KBM-7 (cell line): ENCODE measurements at regions not wholly inside any gene's neighbourhood (a gene's known extent, or its start where the extent isn't known, plus 50 kb on each side); places are given as distances from the start of the nearest gene placed in this dataset.

Experiments
- DNase-seq: peaks from one replicate; pipeline ENCODE4 v3.0.0-alpha.2; 2015
- in situ Hi-C: fragments of 300-500 bp; cut with MboI; formaldehyde crosslinking; loops from 2 replicates; pipeline ENCODE4 v1.14.3; 2020; ENCODE audit warnings: low sequenced_read_pairs, low pct_unique_long_range_greater_than_20kb, mixed read lengths

DNA sequence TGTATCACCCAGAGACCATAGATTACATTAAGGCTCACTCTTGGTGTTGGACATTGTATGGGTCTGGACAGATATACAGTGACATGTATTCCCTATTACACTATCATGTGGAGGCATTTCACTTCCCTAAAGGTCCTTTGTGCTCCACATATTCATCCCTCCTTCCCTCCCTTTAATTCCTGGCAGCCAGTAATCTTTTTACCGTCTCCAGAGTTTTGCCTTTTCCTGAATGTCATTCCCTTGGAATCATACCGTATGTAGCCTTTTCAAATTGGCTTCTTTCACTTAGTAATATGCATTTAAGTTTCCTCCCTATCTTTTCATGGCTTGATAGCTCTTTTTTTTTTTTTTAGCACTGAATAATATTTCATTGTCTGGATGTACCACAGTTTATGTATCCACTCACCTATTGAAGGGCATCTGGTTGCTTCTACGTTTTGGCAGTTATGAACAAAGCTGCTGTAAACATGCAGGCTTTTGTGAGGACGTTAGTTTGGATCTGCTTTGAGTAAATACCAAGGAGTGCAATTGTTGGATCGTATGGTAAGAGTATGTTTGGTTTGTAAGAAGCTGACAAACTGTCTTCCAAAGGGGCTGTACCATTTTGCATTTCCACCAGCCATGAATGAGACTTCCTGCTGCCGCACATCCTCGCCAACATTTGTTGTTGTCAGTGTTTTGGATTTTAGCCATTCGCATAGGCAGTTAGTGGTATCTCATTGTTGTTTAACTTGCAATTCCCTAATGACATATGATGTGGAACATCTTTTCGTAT is 122.1 kb upstream of the SMIM23 start:
- in situ Hi-C loops = no loop called here
- no peak for DNase-seq

DNA sequence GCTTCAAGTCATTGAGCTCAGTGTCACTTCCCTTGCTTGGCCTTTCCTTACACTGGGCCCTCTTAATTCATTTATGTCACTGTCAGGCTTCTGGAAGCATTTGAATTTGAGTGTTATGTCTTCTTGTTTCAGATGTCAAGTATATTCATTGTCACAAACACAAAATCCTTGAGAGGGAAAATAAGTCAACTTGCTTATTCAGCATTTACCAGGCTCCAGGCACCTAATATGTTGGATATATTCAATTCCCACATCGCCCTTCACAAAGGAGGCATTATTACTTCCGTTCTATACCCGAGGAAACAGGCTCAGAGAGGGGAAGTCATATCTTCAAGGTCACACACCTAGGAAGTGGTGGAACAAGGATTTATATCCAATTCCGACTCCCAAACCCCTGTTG is 121.1 kb upstream of the SMIM23 start:
- DNase-seq = no peak
- in situ Hi-C loops = no loop called here

DNA sequence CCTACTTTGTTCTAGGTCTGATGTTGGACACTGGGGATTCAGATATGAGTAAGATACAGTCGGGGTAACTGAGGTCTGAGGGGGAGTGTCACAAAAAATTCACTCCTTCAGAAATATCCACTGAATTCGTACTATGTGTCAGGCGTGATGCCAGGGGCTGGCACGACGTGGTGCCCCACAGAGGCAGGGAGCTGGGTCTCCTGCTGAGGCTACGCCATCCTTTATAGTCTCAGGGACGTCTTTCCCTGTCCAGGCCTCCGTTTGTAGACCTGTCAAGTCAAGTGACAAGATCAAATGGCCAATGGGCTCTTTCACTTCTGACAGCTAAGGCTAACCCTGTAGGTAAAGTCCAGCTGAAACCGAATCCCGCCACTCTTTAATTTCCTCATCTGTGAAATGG is 118.8 kb upstream of the SMIM23 start:
- in situ Hi-C loops = no loop called here
- no peak for DNase-seq

DNA sequence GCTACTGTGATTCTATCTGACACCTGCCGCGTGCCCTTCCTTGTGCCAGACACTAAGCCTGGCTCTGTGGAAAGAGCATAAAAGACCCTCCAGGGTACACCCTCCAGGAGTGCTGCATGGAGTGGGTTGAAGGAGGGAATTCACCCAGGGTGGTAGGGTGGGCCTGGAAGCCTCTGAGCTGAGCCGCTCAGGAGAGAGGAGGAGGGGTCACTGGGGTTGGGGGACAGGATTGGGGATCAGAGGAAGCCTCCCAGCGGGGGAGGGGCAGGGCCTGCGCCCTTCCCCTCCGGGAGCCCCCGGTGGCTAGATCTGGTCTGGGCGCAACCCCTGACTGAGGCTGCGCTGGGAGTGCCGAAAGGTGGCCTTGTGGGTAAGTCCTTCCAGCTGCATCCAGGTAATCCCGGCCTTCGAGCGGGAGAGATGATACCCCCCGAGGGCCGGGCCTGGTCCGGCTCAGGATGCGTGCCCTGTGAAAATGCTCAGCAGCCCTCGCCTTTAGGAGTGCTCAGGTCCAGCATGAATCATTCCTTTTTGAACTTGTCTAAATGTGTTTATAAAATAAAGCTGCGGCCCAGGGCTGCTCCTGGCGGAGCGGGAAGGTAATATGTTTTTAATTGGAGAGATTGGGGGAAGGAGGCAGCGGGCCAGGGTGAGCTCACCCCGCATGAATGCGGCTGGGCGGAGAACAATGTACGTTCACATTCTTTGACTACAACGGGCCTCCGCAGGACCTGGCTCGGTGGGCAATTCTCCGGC is 118.1 kb upstream of the SMIM23 start:
- in situ Hi-C loops = no loop called here
- no peak for DNase-seq

DNA sequence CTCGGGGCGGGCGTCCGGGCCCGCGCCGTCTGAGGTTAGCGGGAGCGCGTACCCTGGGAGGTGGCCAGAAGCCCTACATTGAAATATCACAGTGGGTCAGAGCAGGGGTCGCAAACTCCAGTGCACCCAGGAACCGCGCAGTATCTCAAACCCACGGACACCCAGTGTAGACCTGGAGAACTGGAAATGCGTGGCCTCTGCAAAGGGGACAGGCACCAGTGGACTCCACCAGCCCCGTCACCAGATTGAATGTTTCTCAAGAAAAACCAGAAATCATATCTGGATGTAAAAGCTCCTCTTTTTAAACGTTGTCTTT is 117.6 kb upstream of the SMIM23 start:
- no peak for DNase-seq
- in situ Hi-C loops = no loop called here

DNA sequence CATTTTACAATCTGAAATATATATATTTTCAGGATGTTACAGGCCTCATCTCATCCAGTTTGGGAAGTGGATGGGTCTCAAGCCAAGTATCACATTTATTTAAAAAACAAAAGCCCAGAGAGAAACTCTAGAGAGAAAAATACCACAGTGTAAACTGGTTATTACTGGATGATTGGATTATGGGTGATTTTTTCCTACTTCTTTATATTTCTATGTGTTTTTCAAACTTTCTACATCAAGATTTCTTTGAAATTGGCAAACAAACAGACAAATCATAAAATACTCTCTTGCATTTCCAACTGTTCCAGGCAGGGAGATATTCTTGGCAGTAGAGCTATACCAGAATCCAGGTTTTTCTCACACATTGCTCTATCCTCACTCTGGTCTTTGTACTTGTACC is 116.0 kb upstream of the SMIM23 start:
- in situ Hi-C loops = no loop called here
- DNase-seq = no peak

DNA sequence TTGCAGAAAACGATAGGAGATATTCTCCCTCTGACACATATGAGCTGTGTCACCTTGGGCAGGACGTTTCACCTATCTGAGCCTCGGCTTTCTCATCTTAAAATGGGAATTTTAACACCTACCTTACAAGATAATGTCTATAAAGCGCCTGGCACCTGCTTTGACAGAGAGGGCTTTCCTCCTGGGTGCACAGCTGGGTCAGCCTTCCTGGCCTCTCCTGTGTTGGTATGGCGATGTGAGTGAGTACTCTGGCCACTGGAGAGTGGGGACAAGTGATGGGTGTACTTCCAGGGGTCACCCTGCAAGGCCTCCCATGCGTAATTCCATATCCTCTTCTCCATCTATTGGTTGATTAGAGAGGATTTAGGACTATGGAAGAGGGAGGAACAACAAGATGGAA is 113.1 kb upstream of the SMIM23 start:
- in situ Hi-C loops = no loop called here

DNA sequence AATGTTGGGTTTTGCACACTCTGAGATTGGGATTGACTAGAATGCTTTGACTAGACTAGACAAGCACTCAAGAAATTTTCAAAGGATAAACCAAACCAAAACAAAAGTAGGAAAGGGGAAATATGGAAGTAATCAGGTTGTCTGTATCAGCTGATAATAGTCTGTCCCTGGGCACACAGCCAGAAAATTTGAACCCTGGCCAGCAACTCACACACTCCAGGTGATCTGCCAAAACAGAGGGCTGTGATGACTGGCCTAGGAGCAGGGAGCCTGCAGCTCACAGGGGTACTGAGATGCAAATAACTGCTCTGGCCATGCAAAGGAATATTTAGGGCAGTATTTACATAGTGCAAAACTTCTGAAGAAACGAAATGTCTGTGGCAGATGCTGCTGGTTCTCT is 112.3 kb upstream of the SMIM23 start:
- in situ Hi-C loops = no loop called here
- no peak for DNase-seq

More for the DNA sequence above, 113.1 kb upstream of the SMIM23 start:
- no peak for DNase-seq

DNA sequence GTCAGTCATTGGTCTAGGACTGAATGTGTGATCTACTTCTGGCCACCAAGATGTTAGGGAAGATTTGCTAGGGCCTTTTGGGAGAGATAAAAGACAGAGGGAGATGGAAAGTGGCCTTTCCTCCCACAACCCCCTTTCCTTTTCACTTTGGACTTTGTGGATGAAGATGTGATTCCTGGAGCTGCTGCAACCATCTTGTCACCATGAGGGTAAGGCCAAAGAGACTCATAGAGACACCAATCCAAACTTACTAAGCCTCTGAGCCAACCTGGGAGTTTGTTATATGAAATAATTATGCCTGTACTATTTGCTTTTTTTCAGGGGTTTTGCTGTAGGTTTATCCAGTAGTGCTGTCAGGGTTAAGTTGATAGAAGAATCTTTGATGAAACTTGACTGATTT is 111.8 kb upstream of the SMIM23 start:
- no peak for DNase-seq
- in situ Hi-C loops = no loop called here

DNA sequence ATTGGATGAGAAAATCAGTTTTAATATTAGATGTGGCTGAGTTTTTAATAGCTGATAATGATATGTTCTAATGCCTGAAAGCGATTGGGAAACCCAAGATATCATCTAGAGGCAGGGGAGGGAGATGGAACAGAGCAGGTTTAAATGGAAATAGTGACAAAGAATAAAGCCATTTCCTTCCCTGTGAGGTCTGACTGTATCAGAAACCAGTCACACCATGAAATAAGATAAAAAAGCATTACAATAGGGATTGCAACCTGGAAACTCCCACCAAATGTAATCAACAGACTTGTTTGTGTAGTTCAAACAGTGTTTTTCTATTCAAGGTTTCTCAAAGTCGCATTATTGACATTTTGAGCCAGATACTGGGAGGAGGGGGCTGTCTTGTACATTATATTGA is 110.1 kb upstream of the SMIM23 start:
- in situ Hi-C loops = no loop called here
- no peak for DNase-seq

DNA sequence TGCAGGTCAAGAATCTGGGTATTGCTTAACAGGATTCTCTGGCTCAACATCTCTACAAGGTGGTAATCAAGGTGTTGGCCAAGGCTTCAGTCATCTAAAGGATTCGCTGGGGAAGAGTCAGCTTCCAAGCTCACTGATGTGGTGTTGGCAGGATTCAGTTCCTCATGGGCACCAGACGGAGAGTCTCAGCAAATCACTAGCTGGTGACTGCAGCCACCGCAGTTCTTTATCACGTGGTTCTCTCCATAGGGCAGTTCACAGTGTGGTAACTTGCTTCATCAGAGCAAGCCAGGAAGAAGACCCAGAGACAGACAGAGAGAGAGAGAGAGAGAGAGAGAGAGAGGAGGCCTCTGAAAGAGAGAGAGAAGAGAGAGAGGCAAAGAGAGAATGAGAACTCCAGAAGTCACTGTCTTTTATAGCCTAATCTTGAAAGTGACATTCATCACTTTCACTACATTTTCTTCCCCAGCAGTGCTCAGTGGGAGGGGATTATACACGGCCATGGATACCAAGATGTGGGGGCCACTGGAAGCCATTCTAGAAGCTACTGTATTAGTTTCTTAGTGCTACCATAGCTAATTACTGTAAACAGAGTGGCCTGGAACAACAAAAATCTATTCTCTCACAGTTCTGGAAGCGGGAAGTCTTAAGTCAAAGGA is 109.2 kb upstream of the SMIM23 start:
- DNase-seq = no peak
- in situ Hi-C loops = no loop called here

DNA sequence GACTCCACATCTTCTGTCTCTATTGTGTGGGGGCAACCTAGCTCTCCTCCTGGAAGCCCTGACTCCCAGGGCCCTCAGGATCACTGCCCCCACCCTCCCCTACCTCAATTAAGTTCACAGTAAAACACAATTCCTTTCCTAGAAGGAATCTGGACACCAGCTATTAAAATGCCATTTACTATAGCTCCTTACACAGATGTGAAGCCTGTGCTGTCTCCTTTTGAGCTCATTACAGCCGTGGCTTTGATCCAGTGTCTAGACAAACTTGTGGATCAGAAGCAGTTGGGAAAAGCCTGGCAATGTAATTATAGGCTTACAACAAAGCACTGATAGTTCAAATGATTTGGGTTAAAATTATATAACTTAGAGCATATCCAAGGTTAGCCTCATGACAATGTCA is 107.0 kb upstream of the SMIM23 start:
- in situ Hi-C loops = no loop called here
- DNase-seq = no peak

DNA sequence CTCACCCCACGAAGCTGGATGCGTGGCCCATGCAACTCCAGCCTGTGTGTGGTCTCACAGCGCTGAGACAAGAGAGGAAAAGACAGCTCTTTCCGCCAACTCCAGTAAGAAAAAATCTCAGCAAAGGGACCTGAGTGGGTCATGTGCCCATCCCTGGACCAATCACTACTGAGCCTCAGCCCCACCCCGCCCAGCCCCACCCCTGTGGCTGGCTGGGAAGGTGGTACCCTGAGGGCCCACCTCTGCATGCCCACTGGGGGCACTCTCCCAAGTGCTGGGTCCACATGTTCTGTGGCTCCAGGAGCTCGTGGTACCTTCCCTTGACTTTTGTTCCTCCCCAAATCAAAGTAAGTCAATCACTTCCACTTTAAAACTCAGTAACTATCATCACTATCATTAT is 105.1 kb upstream of the SMIM23 start:
- in situ Hi-C loops = no loop called here
- DNase-seq = no peak

DNA sequence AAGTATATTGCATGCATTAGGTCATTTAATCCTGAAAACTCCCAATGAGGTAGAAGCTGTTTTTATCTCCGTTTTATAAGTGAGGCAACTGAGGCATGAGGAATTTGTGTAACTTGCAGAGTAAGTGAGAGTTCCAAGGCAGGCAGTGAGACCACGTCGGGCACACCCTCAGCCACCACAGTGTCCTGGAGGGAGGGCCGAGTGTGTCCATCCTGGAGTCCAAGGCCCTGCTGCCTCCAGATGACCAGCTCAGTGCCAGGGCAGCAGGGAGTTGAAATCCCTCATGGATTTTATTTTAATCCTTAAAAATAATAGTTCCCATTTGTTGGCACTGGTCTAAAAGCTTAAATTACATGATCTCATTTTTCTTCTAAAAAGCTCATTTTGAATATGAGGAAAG is 104.6 kb upstream of the SMIM23 start:
- in situ Hi-C loops = no loop called here
- DNase-seq = no peak

DNA sequence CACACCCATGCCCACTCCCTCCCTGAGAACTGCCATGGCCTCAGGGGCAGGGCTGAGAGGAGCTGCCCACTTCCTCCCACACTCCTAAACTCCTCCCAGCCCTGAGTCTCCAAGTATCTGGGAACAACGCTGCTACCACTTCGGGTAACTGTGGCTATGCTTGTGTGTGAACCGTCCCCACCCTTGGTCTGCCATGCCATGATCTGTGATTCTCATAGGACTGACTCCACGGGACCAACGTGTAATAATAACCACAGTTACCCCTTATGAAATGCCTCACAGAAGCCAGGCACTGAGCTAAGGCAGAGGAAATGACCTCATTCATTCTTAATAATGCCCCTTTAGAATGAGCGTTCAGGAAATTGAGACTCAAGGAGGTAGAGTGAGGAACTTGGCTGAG is 103.9 kb upstream of the SMIM23 start:
- no peak for DNase-seq
- in situ Hi-C loops = no loop called here

DNA sequence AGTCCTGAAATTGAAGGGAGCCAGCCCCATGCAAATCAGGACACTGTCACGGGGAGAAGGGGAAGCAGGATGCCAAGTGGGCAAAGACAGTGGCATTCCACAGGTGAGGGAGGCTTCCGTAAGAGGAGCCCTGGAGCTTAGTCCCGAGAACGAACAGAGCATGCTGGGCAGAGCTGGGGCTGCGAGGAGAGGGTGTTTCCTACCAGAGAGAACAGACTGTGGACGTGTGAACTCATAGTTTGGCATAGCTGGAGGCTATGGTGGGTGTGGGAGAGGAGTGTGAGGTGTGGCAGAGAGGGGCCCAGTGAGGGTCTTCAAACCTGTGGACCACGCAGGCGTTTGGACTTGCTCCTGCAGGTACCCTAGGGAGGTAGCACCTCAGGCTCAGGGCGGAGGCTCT is 102.8 kb upstream of the SMIM23 start:
- no peak for DNase-seq
- in situ Hi-C loops = no loop called here

DNA sequence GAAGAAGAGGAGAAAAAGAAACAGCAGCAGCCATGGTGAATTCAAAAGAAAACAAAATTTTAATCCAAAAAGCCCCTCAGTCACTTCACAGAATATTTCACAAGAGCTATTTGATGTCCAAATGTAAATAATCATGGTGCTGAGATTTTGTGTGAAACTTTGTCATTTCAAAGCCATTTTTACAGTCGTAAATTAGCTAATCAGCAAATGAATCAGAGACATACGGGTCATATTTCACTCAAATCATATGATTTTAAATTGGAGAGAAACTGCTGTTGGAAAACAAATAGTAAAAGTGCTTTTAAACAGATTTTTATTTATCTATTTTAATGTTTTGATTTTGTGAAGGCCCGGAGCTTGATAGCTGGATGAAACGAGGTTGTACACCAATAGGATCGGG is 101.4 kb upstream of the SMIM23 start:
- DNase-seq = no peak
- in situ Hi-C loops = no loop called here

DNA sequence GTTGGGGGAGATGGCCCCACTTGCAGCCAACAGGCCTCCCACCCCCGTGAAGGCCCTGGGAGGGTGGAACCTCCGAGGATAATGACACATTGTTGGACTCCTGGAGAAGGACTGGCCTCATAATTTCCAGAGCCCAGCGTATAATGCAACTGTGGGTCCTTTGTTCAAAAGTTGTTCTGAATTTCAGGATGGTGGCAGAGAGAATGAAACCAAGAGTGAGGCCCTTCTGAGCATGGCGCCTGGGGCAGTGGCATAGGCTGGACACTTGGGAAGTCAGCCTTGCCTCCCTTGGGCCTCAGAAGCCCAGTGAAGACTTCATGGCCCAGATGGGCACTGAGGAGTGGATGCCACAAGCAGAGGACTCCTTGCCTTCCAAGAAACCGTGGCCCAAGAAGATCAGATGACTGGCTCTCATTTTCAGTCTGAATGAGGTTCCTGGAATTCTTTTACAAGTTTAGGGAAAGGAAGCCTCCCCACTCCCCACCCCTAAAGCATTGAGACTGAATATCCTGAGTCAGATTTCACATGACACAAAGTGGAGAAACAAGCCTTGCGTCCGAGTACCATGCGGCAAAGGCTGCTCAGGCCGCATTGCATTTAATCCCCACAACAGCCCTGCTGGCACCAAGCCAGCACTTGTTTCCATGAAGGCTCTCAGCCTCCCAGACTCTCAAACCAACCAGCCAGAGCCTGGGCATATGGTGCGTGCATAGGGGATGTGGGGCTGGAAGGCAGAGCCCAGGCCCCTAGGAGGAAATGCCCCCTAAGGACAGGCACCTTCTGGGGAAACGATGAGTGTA is 96.7 kb upstream of the SMIM23 start:
- in situ Hi-C loops = no loop called here
- DNase-seq = no peak

DNA sequence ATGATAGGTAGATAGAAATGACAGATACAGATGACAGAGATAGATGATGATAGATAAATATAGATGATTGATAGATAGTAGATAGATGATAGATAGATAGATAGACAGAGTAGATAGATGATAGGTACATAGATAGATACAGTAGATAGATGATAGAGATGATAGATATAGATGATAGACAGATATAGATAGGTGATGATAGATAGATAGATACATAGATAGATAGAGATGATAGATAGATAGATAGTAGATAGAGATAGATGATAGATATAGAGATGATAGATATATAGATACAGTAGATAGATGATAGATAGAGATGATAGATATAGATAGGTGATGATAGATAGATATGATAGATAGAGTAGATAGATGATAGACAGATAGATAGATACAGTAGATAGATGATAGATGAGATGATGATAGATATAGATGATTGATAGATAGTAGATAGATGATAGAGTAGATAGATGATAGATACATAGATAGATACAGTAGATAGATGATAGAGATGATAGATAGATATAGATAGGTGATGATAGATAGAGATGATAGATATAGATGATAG is 95.7 kb upstream of the SMIM23 start:
- in situ Hi-C loops = no loop called here
- no peak for DNase-seq

DNA sequence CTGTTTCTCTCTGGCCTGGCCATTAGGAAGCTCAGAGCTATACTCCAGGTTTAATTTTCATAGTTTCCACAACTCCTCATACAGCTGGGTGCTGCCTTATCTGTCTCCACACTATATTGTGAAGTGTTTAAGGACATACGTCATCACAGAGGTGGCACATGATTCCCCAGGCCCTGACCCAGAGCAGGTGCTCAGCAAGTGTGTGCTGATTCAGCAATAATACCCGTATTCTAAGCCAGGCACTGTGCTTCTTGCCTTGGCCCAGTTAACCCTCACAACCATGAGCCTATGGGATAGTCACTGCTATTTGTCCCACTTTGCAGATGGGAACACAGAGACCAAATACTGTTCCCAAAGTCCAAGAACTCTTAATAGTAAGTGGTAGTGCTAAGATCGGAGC is 93.5 kb upstream of the SMIM23 start:
- in situ Hi-C loops = no loop called here
- no peak for DNase-seq
